ENCODE measurements at regions not wholly inside any gene's neighbourhood (a gene's known extent, or its start where the extent isn't known, plus 50 kb on each side); places are given as distances from the start of the nearest gene placed in this dataset.
"Not testable (repeated sequence)": the region's sequence is repeated elsewhere in the genome, so short reads cannot be mapped to it uniquely, and the experiment has no call there.

DNA sequence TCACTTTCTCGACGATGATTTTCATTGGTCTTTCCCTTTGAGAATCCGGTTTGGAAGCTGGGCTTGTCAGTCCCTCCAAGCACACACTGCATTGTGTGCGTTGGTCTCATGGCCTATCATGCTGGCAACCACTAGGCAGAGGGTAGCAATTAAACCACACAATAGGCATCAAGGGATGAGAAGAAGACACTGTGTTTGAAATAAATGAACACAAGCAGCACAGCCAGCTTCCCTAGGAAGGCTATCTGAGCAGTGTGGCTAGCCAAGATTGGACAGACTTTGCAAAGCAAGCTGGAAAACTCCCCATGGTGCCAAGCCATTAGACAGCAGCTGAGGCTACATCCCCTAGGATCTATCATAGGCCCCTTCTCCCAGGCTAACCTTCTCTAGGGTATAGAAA lies 288.7 kb downstream of the NUF2 start:
- Histone ChIP-seq H3K4me3 (ENCODE audit: control insufficient read depth in 1 of 7, extremely low read depth in 1 of 7, insufficient read depth in 4 of 7, low read depth in 2 of 7, low read length in 6 of 7) (no peak overlapping the region), H3K27ac (ENCODE audit: insufficient read depth in 1 of 2, low read depth in 1 of 2, low read length in 2 of 2, poor library complexity in 1 of 2, severe bottlenecking in 2 of 2) (no peak overlapping the region), H3K36me3 (ENCODE audit: control insufficient read depth in 4 of 4, insufficient read depth in 4 of 4, low read length in 3 of 4) (no peaks in the 10 kb centered on the region), H3K9me3 (ENCODE audit: control extremely low read depth in 1 of 5, control insufficient read depth in 4 of 5, insufficient read depth in 2 of 5, low read depth in 1 of 5, low read length in 4 of 5) (no peaks in the 10 kb centered on the region), H3K27me3 (replicated peaks in 2 of 5; ENCODE audit: control insufficient read depth in 4 of 5, insufficient read depth in 5 of 5, low read length in 4 of 5) (peaks cover 0 to 1% (median 0%) of the 10 kb centered on the region in 5 experiments), H3K4me1 (ENCODE audit: control extremely low read depth in 1 of 4, control insufficient read depth in 4 of 4, insufficient read depth in 4 of 4, low read length in 3 of 4) (no peaks in the 10 kb centered on the region)
- POLR2A ChIA-PET, result no interaction called here
- DNase-seq, result no peak
- CTCF ChIA-PET, result interaction anchor here (0.6 kb wide), 1 partner anchor 485 kb away, joined by 3 read pairs; no protein-coding TSS in a partner anchor
- WGBS (ENCODE audit: insufficient coverage), result 94% methylated on average over 3 of the region's 4 CpGs

GRCh38 chr1:163614361-163614760 lies 292.6 kb downstream of the NUF2 start:
- H3K4me1 ChIP-seq (ENCODE audit: control extremely low read depth in 1 of 4, control insufficient read depth in 4 of 4, insufficient read depth in 4 of 4, low read length in 3 of 4), result no peaks in the 10 kb centered on the region
- no peaks in the 10 kb centered on the region for H3K36me3 ChIP-seq (ENCODE audit: control insufficient read depth in 4 of 4, insufficient read depth in 4 of 4, low read length in 3 of 4)
- DNase-seq, result no peak
- ChIA-PET POLR2A (no interaction called here), CTCF (no interaction called here)
- no peak overlapping the region for H3K4me3 ChIP-seq (ENCODE audit: control insufficient read depth in 1 of 7, extremely low read depth in 1 of 7, insufficient read depth in 4 of 7, low read depth in 2 of 7, low read length in 6 of 7)
- no peaks in the 10 kb centered on the region for H3K9me3 ChIP-seq (ENCODE audit: control extremely low read depth in 1 of 5, control insufficient read depth in 4 of 5, insufficient read depth in 2 of 5, low read depth in 1 of 5, low read length in 4 of 5)
- WGBS (ENCODE audit: insufficient coverage), result 75% methylated on average over 2 of the region's 2 CpGs
- no peaks in the 10 kb centered on the region for H3K27me3 ChIP-seq (replicated peaks in 2 of 5; ENCODE audit: control insufficient read depth in 4 of 5, insufficient read depth in 5 of 5, low read length in 4 of 5)
- H3K27ac ChIP-seq (ENCODE audit: insufficient read depth in 1 of 2, low read depth in 1 of 2, low read length in 2 of 2, poor library complexity in 1 of 2, severe bottlenecking in 2 of 2), result no peak overlapping the region

DNA sequence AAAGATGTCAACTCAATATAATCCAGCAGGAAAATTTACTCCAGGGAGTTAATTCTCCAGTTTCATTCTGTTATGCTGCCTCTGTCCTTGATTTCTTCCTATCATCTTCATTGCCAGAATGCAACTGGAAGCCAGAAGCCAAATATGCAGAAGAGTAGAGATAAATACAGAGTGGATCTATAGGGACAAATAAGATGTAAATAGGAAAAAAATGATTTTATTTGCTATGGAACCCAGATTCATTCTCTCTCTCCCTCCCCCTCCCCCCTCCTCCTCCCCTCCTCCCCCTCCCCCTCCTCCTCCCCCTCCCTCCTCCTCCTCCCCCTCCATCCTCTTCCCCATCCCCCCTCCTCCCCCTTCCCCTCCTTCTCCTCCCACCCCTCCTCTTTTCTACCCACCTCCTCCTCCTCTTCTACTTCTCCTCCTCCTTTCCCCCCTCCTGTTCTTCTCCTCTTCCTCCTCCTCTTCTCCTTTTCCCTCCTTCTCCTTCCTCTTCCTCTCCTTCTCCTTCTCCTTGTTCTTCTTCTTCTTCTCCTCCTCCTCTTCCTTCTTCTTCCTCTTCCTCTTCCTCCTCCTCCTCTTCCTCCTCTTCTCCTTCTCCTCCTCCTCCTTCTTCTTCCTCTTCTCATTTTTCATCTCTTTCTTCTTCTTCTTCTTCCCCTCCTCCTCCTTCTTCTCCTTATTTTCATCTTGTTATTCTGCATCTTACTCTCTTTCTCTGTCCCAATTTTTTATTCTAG lies 306.4 kb downstream of the NUF2 start:
- Histone ChIP-seq H3K4me3 (ENCODE audit: control insufficient read depth in 1 of 7, extremely low read depth in 1 of 7, insufficient read depth in 4 of 7, low read depth in 2 of 7, low read length in 6 of 7) (no peak overlapping the region), H3K9me3 (ENCODE audit: control extremely low read depth in 1 of 5, control insufficient read depth in 4 of 5, insufficient read depth in 2 of 5, low read depth in 1 of 5, low read length in 4 of 5) (peaks cover 0 to 8% (median under 1%) of the 10 kb centered on the region in 5 experiments), H3K4me1 (ENCODE audit: control extremely low read depth in 1 of 4, control insufficient read depth in 4 of 4, insufficient read depth in 4 of 4, low read length in 3 of 4) (no peaks in the 10 kb centered on the region), H3K27ac (ENCODE audit: insufficient read depth in 1 of 2, low read depth in 1 of 2, low read length in 2 of 2, poor library complexity in 1 of 2, severe bottlenecking in 2 of 2) (no peak overlapping the region), H3K36me3 (ENCODE audit: control insufficient read depth in 4 of 4, insufficient read depth in 4 of 4, low read length in 3 of 4) (no peaks in the 10 kb centered on the region), H3K27me3 (replicated peaks in 2 of 5; ENCODE audit: control insufficient read depth in 4 of 5, insufficient read depth in 5 of 5, low read length in 4 of 5) (no peaks in the 10 kb centered on the region)
- POLR2A ChIA-PET, result no interaction called here
- CTCF ChIA-PET, result no interaction called here
- no peak for DNase-seq

DNA sequence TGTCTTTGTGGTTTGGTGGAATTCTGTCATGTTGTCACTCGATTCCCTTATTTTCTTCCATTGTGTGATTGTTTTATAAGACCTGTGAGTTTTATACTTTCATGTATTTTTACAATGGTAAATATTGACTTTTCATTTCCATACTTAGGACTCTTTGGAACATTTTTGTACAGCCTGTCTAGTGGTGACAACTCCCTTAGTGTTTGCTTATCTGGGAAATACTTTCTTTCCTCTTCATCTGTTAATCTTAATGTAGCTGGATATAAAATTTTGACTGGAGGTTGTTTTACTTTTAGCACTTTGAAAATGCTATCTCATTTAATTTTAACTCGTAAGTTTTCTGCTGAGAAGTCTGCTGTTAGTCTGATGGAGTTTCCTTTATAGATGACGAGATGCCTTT lies 310.5 kb downstream of the NUF2 start:
- Histone ChIP-seq H3K27ac (ENCODE audit: insufficient read depth in 1 of 2, low read depth in 1 of 2, low read length in 2 of 2, poor library complexity in 1 of 2, severe bottlenecking in 2 of 2) (no peak overlapping the region), H3K27me3 (replicated peaks in 2 of 5; ENCODE audit: control insufficient read depth in 4 of 5, insufficient read depth in 5 of 5, low read length in 4 of 5) (no peaks in the 10 kb centered on the region), H3K4me3 (ENCODE audit: control insufficient read depth in 1 of 7, extremely low read depth in 1 of 7, insufficient read depth in 4 of 7, low read depth in 2 of 7, low read length in 6 of 7) (no peak overlapping the region), H3K9me3 (ENCODE audit: control extremely low read depth in 1 of 5, control insufficient read depth in 4 of 5, insufficient read depth in 2 of 5, low read depth in 1 of 5, low read length in 4 of 5) (peaks cover 4 to 9% (median 6%) of the 10 kb centered on the region in 5 experiments), H3K4me1 (ENCODE audit: control extremely low read depth in 1 of 4, control insufficient read depth in 4 of 4, insufficient read depth in 4 of 4, low read length in 3 of 4) (no peaks in the 10 kb centered on the region), H3K36me3 (ENCODE audit: control insufficient read depth in 4 of 4, insufficient read depth in 4 of 4, low read length in 3 of 4) (no peaks in the 10 kb centered on the region)
- ChIA-PET POLR2A (no interaction called here), CTCF (no interaction called here)
- WGBS (ENCODE audit: insufficient coverage), result 93% methylated on average over 2 of the region's 3 CpGs
- no peak for DNase-seq

- no peaks in the 10 kb centered on the region for H3K4me1 ChIP-seq (ENCODE audit: control extremely low read depth in 1 of 4, control insufficient read depth in 4 of 4, insufficient read depth in 4 of 4, low read length in 3 of 4)
- no peaks in the 10 kb centered on the region for H3K27me3 ChIP-seq (replicated peaks in 2 of 5; ENCODE audit: control insufficient read depth in 4 of 5, insufficient read depth in 5 of 5, low read length in 4 of 5)
- CTCF ChIA-PET, result no interaction called here
- POLR2A ChIA-PET, result no interaction called here
- no peak for DNase-seq
- no peak overlapping the region for H3K27ac ChIP-seq (ENCODE audit: insufficient read depth in 1 of 2, low read depth in 1 of 2, low read length in 2 of 2, poor library complexity in 1 of 2, severe bottlenecking in 2 of 2)
- peaks cover 4 to 9% (median 6%) of the 10 kb centered on the region in 5 experiments for H3K9me3 ChIP-seq (ENCODE audit: control extremely low read depth in 1 of 5, control insufficient read depth in 4 of 5, insufficient read depth in 2 of 5, low read depth in 1 of 5, low read length in 4 of 5)
- 100% methylated on average over 1 of the region's 1 CpG for whole genome bisulfite sequencing (ENCODE audit: insufficient coverage)
- H3K36me3 ChIP-seq (ENCODE audit: control insufficient read depth in 4 of 4, insufficient read depth in 4 of 4, low read length in 3 of 4), result no peaks in the 10 kb centered on the region
- no peak overlapping the region for H3K4me3 ChIP-seq (ENCODE audit: control insufficient read depth in 1 of 7, extremely low read depth in 1 of 7, insufficient read depth in 4 of 7, low read depth in 2 of 7, low read length in 6 of 7)
These were observed 311.6 kb downstream of the NUF2 start for GRCh38 chr1:163633366-163633765.

DNA sequence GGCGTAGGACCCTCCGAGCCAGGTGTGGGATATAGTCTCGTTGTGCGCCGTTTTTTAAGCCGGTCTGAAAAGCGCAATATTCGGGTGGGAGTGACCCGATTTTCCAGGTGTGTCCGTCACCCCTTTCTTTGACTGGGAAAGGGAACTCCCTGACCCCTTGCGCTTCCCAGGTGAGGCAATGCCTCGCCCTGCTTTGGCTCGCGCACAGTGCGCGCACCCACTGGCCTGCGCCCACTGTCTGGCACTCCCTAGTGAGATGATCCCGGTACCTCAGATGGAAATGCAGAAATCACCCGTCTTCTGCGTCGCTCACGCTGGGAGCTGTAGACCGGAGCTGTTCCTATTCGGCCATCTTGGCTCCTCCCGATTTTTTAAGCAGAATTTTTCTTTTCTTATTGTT lies 323.9 kb downstream of the NUF2 start:
- WGBS (ENCODE audit: insufficient coverage), result 96% methylated on average over 9 of the region's 25 CpGs
- POLR2A ChIA-PET; H3K9me3 ChIP-seq (ENCODE audit: control extremely low read depth in 1 of 5, control insufficient read depth in 4 of 5, insufficient read depth in 2 of 5, low read depth in 1 of 5, low read length in 4 of 5); DNase-seq; CTCF ChIA-PET; H3K4me3 ChIP-seq (ENCODE audit: control insufficient read depth in 1 of 7, extremely low read depth in 1 of 7, insufficient read depth in 4 of 7, low read depth in 2 of 7, low read length in 6 of 7); H3K36me3 ChIP-seq (ENCODE audit: control insufficient read depth in 4 of 4, insufficient read depth in 4 of 4, low read length in 3 of 4); H3K4me1 ChIP-seq (ENCODE audit: control extremely low read depth in 1 of 4, control insufficient read depth in 4 of 4, insufficient read depth in 4 of 4, low read length in 3 of 4); H3K27me3 ChIP-seq (replicated peaks in 2 of 5; ENCODE audit: control insufficient read depth in 4 of 5, insufficient read depth in 5 of 5, low read length in 4 of 5); H3K27ac ChIP-seq (ENCODE audit: insufficient read depth in 1 of 2, low read depth in 1 of 2, low read length in 2 of 2, poor library complexity in 1 of 2, severe bottlenecking in 2 of 2): not testable (repeated sequence)

DNA sequence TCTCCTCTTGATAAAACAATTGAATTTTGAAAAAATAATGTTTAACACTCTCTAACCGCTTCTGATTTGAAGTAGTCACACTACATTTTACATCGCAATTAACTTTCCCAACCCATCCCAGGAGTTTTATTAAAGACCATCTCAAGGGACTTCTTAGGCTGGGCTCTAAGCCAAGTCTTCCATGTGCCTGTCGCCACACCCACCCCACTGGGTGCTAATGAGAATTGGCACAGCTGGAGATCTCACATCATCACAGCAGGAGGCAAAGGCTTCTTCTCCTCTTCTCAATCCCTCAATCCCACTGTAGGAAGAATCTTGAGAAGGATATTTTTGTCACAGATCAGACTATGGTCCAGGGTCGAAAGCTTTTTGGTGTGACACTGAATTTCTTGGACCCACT lies 328.9 kb downstream of the NUF2 start:
- POLR2A ChIA-PET, result no interaction called here
- H3K4me3 ChIP-seq (ENCODE audit: control insufficient read depth in 1 of 7, extremely low read depth in 1 of 7, insufficient read depth in 4 of 7, low read depth in 2 of 7, low read length in 6 of 7), result no peak overlapping the region
- 100% methylated on average over 3 of the region's 4 CpGs for WGBS (ENCODE audit: insufficient coverage)
- no peaks in the 10 kb centered on the region for H3K4me1 ChIP-seq (ENCODE audit: control extremely low read depth in 1 of 4, control insufficient read depth in 4 of 4, insufficient read depth in 4 of 4, low read length in 3 of 4)
- H3K36me3 ChIP-seq (ENCODE audit: control insufficient read depth in 4 of 4, insufficient read depth in 4 of 4, low read length in 3 of 4), result no peaks in the 10 kb centered on the region
- no peak overlapping the region for H3K27ac ChIP-seq (ENCODE audit: insufficient read depth in 1 of 2, low read depth in 1 of 2, low read length in 2 of 2, poor library complexity in 1 of 2, severe bottlenecking in 2 of 2)
- H3K9me3 ChIP-seq (ENCODE audit: control extremely low read depth in 1 of 5, control insufficient read depth in 4 of 5, insufficient read depth in 2 of 5, low read depth in 1 of 5, low read length in 4 of 5), result no peaks in the 10 kb centered on the region
- H3K27me3 ChIP-seq (replicated peaks in 2 of 5; ENCODE audit: control insufficient read depth in 4 of 5, insufficient read depth in 5 of 5, low read length in 4 of 5), result no peaks in the 10 kb centered on the region
- CTCF ChIA-PET, result no interaction called here
- DNase-seq, result no peak

Measured in common myeloid progenitor, CD34-positive (primary cell).